HT-29 (cell line): ENCODE measurements at regions not wholly inside any gene's neighbourhood (a gene's known extent, or its start where the extent isn't known, plus 50 kb on each side); places are given as distances from the start of the nearest gene placed in this dataset.
"Not testable (repeated sequence)": the region's sequence is repeated elsewhere in the genome, so short reads cannot be mapped to it uniquely, and the experiment has no call there.

Source experiments
- DNase-seq: peaks from one replicate; pipeline ENCODE4 v3.0.0-alpha.2; 2015; ENCODE audit warnings: low spot score

GRCh38 chr9:129545876-129546275 lies 75.0 kb downstream of the C9orf50 start:
- not testable (repeated sequence) for DNase-seq

DNA sequence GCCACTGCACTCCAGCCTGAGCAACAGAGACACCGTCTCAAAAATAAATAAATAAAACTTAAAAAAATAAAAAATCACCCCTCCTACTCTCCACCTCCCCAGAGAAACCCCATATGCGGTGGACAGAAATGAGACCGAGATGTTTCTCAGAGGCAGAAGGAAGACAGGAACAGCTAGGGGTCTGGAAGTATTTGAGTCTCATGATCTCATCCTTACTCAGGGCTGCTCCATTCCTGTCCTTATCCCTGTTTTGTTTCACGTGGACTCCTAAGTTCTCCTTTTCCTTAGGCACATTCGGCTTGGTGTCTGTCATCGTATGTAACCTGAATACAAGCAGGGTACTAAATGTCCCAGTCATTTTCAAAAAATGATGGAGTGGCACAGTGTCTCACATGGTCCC lies 76.1 kb downstream of the C9orf50 start:
- DNase-seq, result no peak

GRCh38 chr9:129542741-129543140 lies 78.2 kb downstream of the C9orf50 start:
- DNase-seq, result no peak

- no peak for DNase-seq
Observed at GRCh38 chr9:129541270-129541669, 79.6 kb downstream of the C9orf50 start.

DNA sequence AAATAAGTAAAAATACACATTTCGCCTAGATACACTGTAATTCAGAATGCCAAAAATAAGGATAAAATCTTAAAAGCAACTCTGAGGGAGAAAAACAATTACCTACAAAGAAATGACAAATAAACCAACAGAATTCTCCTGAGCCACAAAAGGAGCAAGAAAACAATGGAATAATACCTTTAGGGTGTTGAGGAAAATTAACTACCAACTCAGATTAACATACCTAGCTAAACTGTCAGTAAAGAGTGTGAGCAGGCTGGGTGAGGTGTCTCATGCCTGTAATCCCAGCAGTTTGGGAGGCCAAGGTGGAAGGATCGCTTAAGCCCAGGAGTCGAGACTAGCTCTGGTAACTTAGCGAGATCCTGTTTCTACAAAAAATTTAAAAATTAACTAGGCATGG lies 81.5 kb downstream of the C9orf50 start:
- no peak for DNase-seq

DNA sequence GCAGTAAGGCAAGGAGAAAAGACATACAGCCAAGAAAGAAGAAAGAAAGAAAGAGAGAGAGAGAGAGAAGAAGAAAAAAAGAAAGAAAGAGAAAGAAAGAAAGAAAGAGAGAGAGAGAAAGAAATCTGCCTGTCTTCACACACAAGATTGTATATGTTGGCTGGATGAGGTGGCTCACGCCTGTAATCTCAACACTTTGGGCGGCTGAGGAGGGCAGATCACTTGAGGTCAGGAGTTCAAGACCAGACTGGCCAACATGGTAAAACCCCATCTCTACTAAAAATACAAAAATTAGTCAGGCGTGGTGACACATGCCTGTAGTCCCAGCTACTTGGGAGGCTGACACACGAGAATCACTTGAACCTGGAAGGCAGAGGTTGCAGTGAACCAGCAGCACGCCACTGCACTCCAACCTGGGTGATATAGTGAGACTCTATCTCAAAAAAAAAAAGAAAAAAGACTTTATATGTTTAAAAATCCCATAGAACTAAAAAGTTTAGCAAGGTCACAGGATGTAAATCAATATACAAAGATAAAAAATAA lies 89.0 kb downstream of the C9orf50 start:
- DNase-seq, result not testable (repeated sequence)

GRCh38 chr9:129527955-129528354 lies 92.9 kb downstream of the C9orf50 start:
- DNase-seq, result not testable (repeated sequence)

- DNase-seq, result no peak
Observed at GRCh38 chr9:129525656-129526196, 95.2 kb downstream of the C9orf50 start.

DNA sequence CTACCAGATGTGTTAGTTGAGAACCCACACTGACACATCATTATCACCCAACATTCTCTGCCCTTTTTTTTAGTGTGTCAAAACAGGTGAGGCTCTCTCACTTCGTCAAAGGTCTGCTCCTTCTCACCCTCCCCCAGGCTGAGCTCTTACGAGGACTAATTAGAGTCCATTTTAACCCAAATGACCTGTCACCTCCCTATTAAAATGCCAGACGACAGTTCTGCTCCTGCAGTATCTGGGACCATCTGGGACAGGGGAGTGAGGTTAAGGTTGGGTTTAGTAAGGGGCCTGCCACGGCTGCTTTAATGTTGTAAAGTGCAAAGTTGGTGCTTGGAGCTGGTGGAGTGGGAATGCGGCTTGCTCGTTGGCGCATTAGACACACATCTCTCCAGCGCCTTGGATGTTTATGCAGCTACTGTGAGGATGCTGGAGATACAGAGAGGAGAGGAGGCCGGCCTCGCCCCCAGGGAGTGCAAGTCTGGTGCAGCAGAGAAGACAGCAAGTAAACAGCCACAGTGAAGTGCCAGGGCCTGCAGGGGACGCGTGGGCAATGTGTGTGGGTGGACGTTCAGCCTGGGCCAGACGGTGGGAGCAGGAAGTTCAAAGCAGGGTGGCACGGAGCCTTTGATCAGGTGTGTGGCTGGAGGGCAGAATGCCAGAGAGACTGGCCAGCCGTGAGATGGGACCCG lies 96.2 kb downstream of the C9orf50 start:
- DNase-seq, result no peak

- no peak for DNase-seq
Observed at GRCh38 chr9:129523943-129524581, 96.8 kb downstream of the C9orf50 start.

DNA sequence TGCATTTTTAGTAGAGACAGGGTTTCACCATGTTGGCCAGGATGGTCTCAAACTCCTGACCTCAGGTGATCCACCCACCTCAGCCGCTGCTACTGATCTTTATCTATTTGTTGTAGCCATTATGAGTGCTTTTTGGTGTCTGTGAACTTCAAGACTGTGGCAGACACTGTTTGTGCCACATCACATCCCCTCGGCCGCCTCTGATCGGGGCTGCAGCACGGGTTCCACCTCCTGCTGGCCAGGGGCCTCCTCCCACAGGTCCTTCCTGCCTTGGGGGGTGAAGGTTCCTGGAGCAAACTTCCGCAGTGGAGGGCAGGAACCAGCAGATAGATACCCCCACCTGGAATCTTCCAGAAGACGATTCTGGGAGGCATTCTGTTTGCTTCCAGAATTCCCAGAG lies 98.5 kb downstream of the C9orf50 start:
- DNase-seq, result no peak

- no peak for DNase-seq
Observed at GRCh38 chr9:129520082-129520481, 100.8 kb downstream of the C9orf50 start.

GRCh38 chr9:129518074-129518473 lies 102.8 kb downstream of the C9orf50 start:
- DNase-seq, result no peak

GRCh38 chr9:129517006-129517405 lies 103.9 kb downstream of the C9orf50 start:
- no peak for DNase-seq

GRCh38 chr9:129514891-129515290 lies 106.0 kb downstream of the C9orf50 start:
- DNase-seq, result no peak

GRCh38 chr9:129514497-129514867 lies 106.4 kb downstream of the C9orf50 start:
- DNase-seq, result no peak

DNA sequence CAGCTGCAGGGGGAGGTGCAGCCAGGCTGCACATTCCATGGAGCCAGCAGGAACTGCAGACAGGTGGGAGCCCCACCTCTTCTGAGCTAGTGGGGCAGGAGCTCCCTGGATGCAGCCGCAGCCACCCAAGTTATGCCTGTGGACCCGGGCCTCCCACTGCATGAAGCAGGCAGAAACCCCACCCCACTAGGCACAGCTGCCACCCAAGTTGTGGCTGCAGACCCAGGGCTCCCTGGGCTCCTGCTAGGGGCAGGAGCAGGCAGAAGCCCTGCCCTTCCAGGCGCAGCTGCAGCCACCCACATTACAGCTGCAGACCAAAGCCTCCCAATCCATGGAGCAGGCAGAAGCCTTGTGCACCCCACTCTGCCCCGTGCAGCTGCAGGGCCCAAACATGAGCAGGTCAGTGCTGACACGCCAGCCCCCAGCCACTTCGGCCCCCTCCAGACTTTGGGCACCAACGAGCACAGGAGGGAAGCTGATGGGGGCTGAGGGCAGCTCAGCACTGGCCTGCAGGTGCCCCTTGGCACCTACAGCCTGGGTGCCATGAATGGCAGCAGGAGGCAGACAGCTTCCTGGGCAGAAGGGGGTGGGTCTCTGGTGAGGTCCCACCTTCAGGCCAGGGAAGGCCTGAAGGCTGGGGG lies 106.9 kb downstream of the C9orf50 start:
- no peak for DNase-seq

GRCh38 chr9:129513282-129513681 lies 107.6 kb downstream of the C9orf50 start:
- no peak for DNase-seq

DNA sequence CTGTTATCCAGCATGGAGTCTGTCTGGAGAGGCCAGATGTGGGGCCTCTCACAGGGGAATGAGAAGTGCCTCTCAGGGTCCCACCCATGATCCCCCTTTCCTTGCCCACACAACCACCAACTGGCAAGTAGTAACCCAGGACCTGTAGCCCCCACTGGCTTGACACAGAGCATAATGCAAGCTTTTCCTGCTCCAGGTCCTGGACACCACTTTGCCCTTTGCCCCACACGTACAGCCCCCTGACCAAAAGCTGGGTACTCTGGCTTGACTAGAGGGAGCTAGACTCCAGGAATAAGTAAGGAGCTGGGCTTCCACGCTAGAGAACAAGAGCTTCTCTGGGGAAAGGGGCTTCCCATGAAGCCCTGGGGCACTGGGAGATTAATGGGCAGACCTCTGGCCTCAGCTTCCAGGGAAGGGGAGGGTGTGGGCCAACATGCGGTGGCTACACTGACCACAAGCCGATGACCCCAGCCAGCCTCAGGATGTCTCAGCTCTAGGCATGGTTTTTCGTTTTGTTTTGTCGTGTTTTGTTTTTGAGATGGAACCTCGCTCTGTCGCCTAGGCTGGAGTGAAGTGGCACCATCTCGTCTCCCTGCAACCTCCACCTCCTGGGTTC lies 109.5 kb downstream of the C9orf50 start:
- no peak for DNase-seq

DNA sequence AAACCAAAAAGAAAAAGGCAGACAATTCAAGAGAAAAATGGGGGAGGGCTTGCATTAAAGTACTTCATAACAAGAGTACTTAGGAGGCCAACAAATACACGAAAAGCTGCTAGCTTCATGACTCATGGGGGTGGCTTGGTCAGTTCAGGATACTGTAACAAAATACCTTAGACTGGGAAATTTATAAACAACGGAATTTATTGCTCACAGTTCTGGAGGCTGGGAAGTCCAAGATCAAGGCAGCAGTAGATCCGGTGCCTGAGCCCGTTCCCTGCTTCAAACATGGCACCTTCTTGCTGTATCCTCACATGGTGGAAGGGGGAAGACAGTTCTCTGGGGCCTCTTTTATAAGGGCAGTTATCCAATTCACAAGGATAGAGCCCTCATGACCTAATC lies 111.4 kb downstream of the C9orf50 start:
- DNase-seq, result no peak

GRCh38 chr9:129507805-129508204 lies 113.1 kb downstream of the C9orf50 start:
- no peak for DNase-seq

GRCh38 chr9:129506892-129507291 lies 114.0 kb downstream of the C9orf50 start:
- no peak for DNase-seq
